ENCODE measurements at regions not wholly inside any gene's neighbourhood (a gene's known extent, or its start where the extent isn't known, plus 50 kb on each side); places are given as distances from the start of the nearest gene placed in this dataset.

- H3K36me3 ChIP-seq (ENCODE audit: control insufficient read depth, insufficient read depth, low read length): no peaks in the 10 kb centered on the region
- H3K9me3 Mint-ChIP-seq: peaks cover 0 to 5% of the 10 kb centered on the region in 2 donors
- no peaks in the 10 kb centered on the region for H3K4me1 Mint-ChIP-seq
- H3K27ac ChIP-seq (ENCODE audit: low read length): no peak overlapping the region
- 86% methylated on average over 1 of the region's 3 CpGs for WGBS (ENCODE audit: insufficient coverage)
- DNase-seq (no peak), ATAC-seq (no peak)
- no peaks in the 10 kb centered on the region for H3K27me3 ChIP-seq (ENCODE audit: control insufficient read depth, insufficient read depth, low read length)
- no peak overlapping the region for H3K4me3 ChIP-seq (ENCODE audit: low read length)
- intact Hi-C loops (cut with micrococcal nuclease): no loop called here
- peaks cover 2 to 41% of the 10 kb centered on the region in 2 donors for H3K27me3 Mint-ChIP-seq (ENCODE audit: low read depth in 2 of 2)
- no peak for TF ChIP-seq CTCF (IDR thresholded peaks at IDR 0.05)
- no peak overlapping the region for H3K27ac Mint-ChIP-seq
- H3K4me3 Mint-ChIP-seq: no peak overlapping the region
- peaks cover 9% of the 10 kb centered on the region for H3K36me3 Mint-ChIP-seq
- H3K4me1 ChIP-seq (ENCODE audit: control insufficient read depth, insufficient read depth, low read length): no peaks in the 10 kb centered on the region
- H3K9me3 ChIP-seq (ENCODE audit: control insufficient read depth, insufficient read depth, low read length): no peaks in the 10 kb centered on the region
Observed at GRCh38 chrX:150038315-150038714, 100.0 kb upstream of the EOLA2 start.

- no peak for DNase-seq
- H3K36me3 ChIP-seq (ENCODE audit: control insufficient read depth, insufficient read depth, low read length): no peaks in the 10 kb centered on the region
- WGBS (ENCODE audit: insufficient coverage): no CpG with 5 or more reads among the region's 1 CpG
- no peaks in the 10 kb centered on the region for H3K4me1 Mint-ChIP-seq
- ATAC-seq: no peak
- H3K27me3 Mint-ChIP-seq (ENCODE audit: low read depth in 2 of 2): peaks cover 2 to 42% of the 10 kb centered on the region in 2 donors
- intact Hi-C loops (cut with micrococcal nuclease): no loop called here
- no peak overlapping the region for H3K4me3 ChIP-seq (ENCODE audit: low read length)
- no peak overlapping the region for H3K27ac Mint-ChIP-seq
- no peaks in the 10 kb centered on the region for H3K4me1 ChIP-seq (ENCODE audit: control insufficient read depth, insufficient read depth, low read length)
- H3K4me3 Mint-ChIP-seq: no peak overlapping the region
- no peak overlapping the region for H3K27ac ChIP-seq (ENCODE audit: low read length)
- no peaks in the 10 kb centered on the region for H3K9me3 ChIP-seq (ENCODE audit: control insufficient read depth, insufficient read depth, low read length)
- H3K27me3 ChIP-seq (ENCODE audit: control insufficient read depth, insufficient read depth, low read length): no peaks in the 10 kb centered on the region
- H3K36me3 Mint-ChIP-seq: peaks cover 9% of the 10 kb centered on the region
- peaks cover 0 to 6% of the 10 kb centered on the region in 2 donors for H3K9me3 Mint-ChIP-seq
- no peak for TF ChIP-seq CTCF (IDR thresholded peaks at IDR 0.05)
Observed at GRCh38 chrX:150038986-150039599, 100.8 kb upstream of the EOLA2 start.

GRCh38 chrX:150041208-150041607 is 102.9 kb upstream of the EOLA2 start:
- Mint-ChIP-seq H3K27ac (no peak overlapping the region), H3K9me3 (peaks cover 0 to 2% of the 10 kb centered on the region in 2 donors), H3K4me1 (no peaks in the 10 kb centered on the region), H3K27me3 (ENCODE audit: low read depth in 2 of 2) (peaks cover 9 to 43% of the 10 kb centered on the region in 2 donors), H3K36me3 (no peaks in the 10 kb centered on the region), H3K4me3 (no peak overlapping the region)
- H3K9me3 ChIP-seq (ENCODE audit: control insufficient read depth, insufficient read depth, low read length): no peaks in the 10 kb centered on the region
- TF ChIP-seq CTCF (IDR thresholded peaks at IDR 0.05): no peak
- DNase-seq (no peak), ATAC-seq (no peak)
- H3K4me3 ChIP-seq (ENCODE audit: low read length): no peak overlapping the region
- no peak overlapping the region for H3K27ac ChIP-seq (ENCODE audit: low read length)
- intact Hi-C loops (cut with micrococcal nuclease): no loop called here
- H3K4me1 ChIP-seq (ENCODE audit: control insufficient read depth, insufficient read depth, low read length): no peaks in the 10 kb centered on the region
- WGBS (ENCODE audit: insufficient coverage): 92% methylated on average over 2 of the region's 2 CpGs
- no peaks in the 10 kb centered on the region for H3K36me3 ChIP-seq (ENCODE audit: control insufficient read depth, insufficient read depth, low read length)
- no peaks in the 10 kb centered on the region for H3K27me3 ChIP-seq (ENCODE audit: control insufficient read depth, insufficient read depth, low read length)

- Mint-ChIP-seq H3K27me3 (ENCODE audit: low read depth in 2 of 2) (peaks cover 9 to 33% of the 10 kb centered on the region in 2 donors), H3K4me3 (no peak overlapping the region), H3K27ac (no peak overlapping the region), H3K9me3 (peaks cover 0 to 2% of the 10 kb centered on the region in 2 donors), H3K36me3 (no peaks in the 10 kb centered on the region), H3K4me1 (no peaks in the 10 kb centered on the region)
- Histone ChIP-seq H3K9me3 (ENCODE audit: control insufficient read depth, insufficient read depth, low read length) (no peaks in the 10 kb centered on the region), H3K4me1 (ENCODE audit: control insufficient read depth, insufficient read depth, low read length) (no peaks in the 10 kb centered on the region), H3K36me3 (ENCODE audit: control insufficient read depth, insufficient read depth, low read length) (no peaks in the 10 kb centered on the region), H3K4me3 (ENCODE audit: low read length) (no peak overlapping the region), H3K27me3 (ENCODE audit: control insufficient read depth, insufficient read depth, low read length) (no peaks in the 10 kb centered on the region), H3K27ac (ENCODE audit: low read length) (no peak overlapping the region)
- no peak for TF ChIP-seq CTCF (IDR thresholded peaks at IDR 0.05)
- no peak for DNase-seq
- ATAC-seq: no peak
- intact Hi-C loops (cut with micrococcal nuclease): no loop called here
- 0% methylated on average over 1 of the region's 2 CpGs for whole genome bisulfite sequencing (ENCODE audit: insufficient coverage)
Observed at GRCh38 chrX:150044556-150044955, 106.3 kb upstream of the EOLA2 start.

Data from natural killer cell (primary cell).